Bronchial epithelial cell (primary cell): ENCODE measurements at regions not wholly inside any gene's neighbourhood (a gene's known extent, or its start where the extent isn't known, plus 50 kb on each side); places are given as distances from the start of the nearest gene placed in this dataset.

Source experiments
- DNase-seq: peaks from one replicate; pipeline ENCODE4 v3.0.0-alpha.2; 2010; ENCODE audit warnings: low read depth
- FAIRE-seq: peaks from 2 replicates; lab custom pipeline; 2011; peaks lifted over from hg19 to GRCh38; lab: Jason Lieb, UNC
- H3K27me3 ChIP-seq: 2 replicates; pipeline ENCODE4 v1.5.1; 2011; ENCODE audit warnings: low read length; ENCODE audit not compliant: control insufficient read depth, insufficient read depth
- H3K36me3 ChIP-seq: 2 replicates; pipeline ENCODE4 v1.5.1; 2011; ENCODE audit warnings: low read length; ENCODE audit not compliant: control insufficient read depth, insufficient read depth
- H3K4me3 ChIP-seq: 2 replicates; pipeline ENCODE4 v1.5.1; 2011; ENCODE audit warnings: mild to moderate bottlenecking, low read depth, low read length, control low read depth
- CTCF ChIP-seq: IDR thresholded peaks from 2 replicates; pipeline ENCODE4 v1.5.1; 2011; ENCODE audit warnings: mild to moderate bottlenecking, moderate library complexity, low read length, control low read depth, inconsistent platforms; ENCODE audit not compliant: insufficient read depth, severe bottlenecking

- DNase-seq (no peak), FAIRE-seq (no peak)
- Histone ChIP-seq H3K36me3 (no peaks in the 10 kb centered on the region), H3K4me3 (no peak overlapping the region), H3K27me3 (no peaks in the 10 kb centered on the region)
- no peak for TF ChIP-seq CTCF
Measured at GRCh38 chr6:133769463-133769862, 119.5 kb upstream of the TCF21 start.

- DNase-seq (no peak), FAIRE-seq (no peak)
- TF ChIP-seq CTCF = no peak
- Histone ChIP-seq H3K27me3 (no peaks in the 10 kb centered on the region), H3K4me3 (no peak overlapping the region), H3K36me3 (no peaks in the 10 kb centered on the region)
Measured at GRCh38 chr6:133772567-133772966, 116.3 kb upstream of the TCF21 start.

- Histone ChIP-seq H3K36me3 (no peaks in the 10 kb centered on the region), H3K4me3 (no peak overlapping the region), H3K27me3 (no peaks in the 10 kb centered on the region)
- DNase-seq = no peak
- no peak for TF ChIP-seq CTCF
- FAIRE-seq = no peak
Measured at GRCh38 chr6:133773776-133774175, 115.1 kb upstream of the TCF21 start.

GRCh38 chr6:133774356-133774755 is 114.6 kb upstream of the TCF21 start:
- TF ChIP-seq CTCF = no peak
- no peaks in the 10 kb centered on the region for H3K27me3 ChIP-seq
- H3K4me3 ChIP-seq = no peak overlapping the region
- FAIRE-seq = no peak
- peak; percentile 84 for DNase-seq
- H3K36me3 ChIP-seq = no peaks in the 10 kb centered on the region

- no peak for TF ChIP-seq CTCF
- no peak overlapping the region for H3K4me3 ChIP-seq
- DNase-seq (peak; percentile 59), FAIRE-seq (no peak)
- no peaks in the 10 kb centered on the region for H3K36me3 ChIP-seq
- H3K27me3 ChIP-seq = no peaks in the 10 kb centered on the region
Measured at GRCh38 chr6:133778414-133779130, 110.3 kb upstream of the TCF21 start.

GRCh38 chr6:133779916-133780695 is 108.8 kb upstream of the TCF21 start:
- FAIRE-seq (no peak), DNase-seq (no peak)
- no peaks in the 10 kb centered on the region for H3K36me3 ChIP-seq
- no peak overlapping the region for H3K4me3 ChIP-seq
- H3K27me3 ChIP-seq = no peaks in the 10 kb centered on the region
- TF ChIP-seq CTCF = no peak
